NCI-H526 treated with DMSO at 0.1 percent for 48 hours (cell line): ENCODE measurements at regions not wholly inside any gene's neighbourhood (a gene's known extent, or its start where the extent isn't known, plus 50 kb on each side); places are given as distances from the start of the nearest gene placed in this dataset.
"Not testable (repeated sequence)": the region's sequence is repeated elsewhere in the genome, so short reads cannot be mapped to it uniquely, and the experiment has no call there.

ENCODE experiments used
- DNase-seq: peaks from one replicate; lab custom pipeline; 2025; lab: John Stamatoyannopoulos, UW

- DNase-seq: no peak
Observed at GRCh38 chr6:103769431-103769830, 1090.3 kb downstream of the HACE1 start.

GRCh38 chr6:103750603-103751002 is 1109.1 kb downstream of the HACE1 start:
- no peak for DNase-seq

- DNase-seq: no peak
Observed at GRCh38 chr6:103734016-103734415, 1125.7 kb downstream of the HACE1 start.

- no peak for DNase-seq
Observed at GRCh38 chr6:103729658-103730057, 1130.1 kb downstream of the HACE1 start.

- DNase-seq: no peak
Observed at GRCh38 chr6:103723438-103724322, 1136.0 kb downstream of the HACE1 start.

- DNase-seq: no peak
Observed at GRCh38 chr6:103722683-103723082, 1137.0 kb downstream of the HACE1 start.

GRCh38 chr6:103721923-103722322 is 1137.8 kb downstream of the HACE1 start:
- no peak for DNase-seq

GRCh38 chr6:103720393-103720792 is 1139.3 kb downstream of the HACE1 start:
- no peak for DNase-seq

GRCh38 chr6:103719545-103719944 is 1140.2 kb downstream of the HACE1 start:
- no peak for DNase-seq

DNA sequence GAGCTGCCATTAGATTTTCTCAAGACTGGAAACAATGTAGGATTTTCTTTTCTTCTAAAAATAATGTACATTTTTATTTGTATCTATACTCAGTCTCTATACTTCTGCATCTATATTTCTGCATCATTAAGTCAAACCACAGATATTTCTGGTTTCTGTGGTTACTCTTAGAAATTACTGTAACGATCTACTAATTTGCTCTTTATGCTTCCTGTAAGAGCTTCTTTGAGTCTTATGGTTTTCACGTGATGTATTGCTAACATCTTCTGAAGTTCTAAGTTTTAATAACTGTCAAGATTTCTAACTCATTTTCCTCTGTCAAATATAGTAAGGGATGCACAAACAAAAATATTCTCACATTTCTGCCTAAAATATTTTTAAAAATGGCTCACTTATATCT is 1144.5 kb downstream of the HACE1 start:
- no peak for DNase-seq

- DNase-seq: not testable (repeated sequence)
Observed at GRCh38 chr6:103709236-103709635, 1150.5 kb downstream of the HACE1 start.

GRCh38 chr6:103707596-103708325 is 1152.0 kb downstream of the HACE1 start:
- DNase-seq: no peak

GRCh38 chr6:103699769-103700168 is 1160.0 kb downstream of the HACE1 start:
- DNase-seq: no peak

DNA sequence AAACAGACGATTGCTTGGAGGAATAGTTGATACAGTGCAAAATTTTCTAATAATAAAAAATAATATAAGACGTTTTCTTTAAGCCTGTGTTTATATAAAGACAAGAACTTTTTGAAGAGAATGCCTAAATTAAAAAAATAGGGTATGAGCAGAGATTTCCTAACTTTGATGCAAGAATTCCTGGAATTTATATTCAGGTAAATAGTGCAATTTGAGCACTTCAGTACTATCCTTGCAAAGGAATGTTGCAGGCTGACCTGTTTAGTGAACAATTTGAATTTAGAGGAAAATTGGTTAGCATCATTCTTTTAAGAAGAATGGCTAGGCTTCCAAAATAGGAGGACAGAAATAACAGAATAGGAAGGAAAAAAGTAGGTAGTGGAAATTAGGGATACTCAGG is 1172.3 kb downstream of the HACE1 start:
- no peak for DNase-seq

GRCh38 chr6:103680116-103680515 is 1179.6 kb downstream of the HACE1 start:
- DNase-seq: no peak

DNA sequence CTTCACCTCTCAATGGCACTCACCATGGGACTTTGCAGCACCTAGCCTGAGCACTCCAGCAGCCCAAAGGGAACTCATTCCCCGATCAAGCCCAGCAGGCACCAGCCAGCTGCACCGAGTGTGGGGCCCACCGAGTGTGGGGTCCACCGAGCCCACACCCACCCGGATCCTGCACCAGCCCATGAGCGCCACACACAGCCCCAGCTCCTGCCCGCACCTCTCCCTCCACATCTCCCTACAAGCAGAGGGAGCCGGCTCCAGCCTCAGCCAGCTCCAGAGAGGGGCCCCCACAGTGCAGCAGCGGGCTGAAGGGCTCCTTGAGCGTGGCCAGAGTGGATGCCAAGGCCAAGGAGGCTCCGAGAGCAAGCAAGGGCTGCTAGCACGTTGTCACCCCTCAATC is 1182.4 kb downstream of the HACE1 start:
- DNase-seq: no peak

- no peak for DNase-seq
Observed at GRCh38 chr6:103675807-103676406, 1183.8 kb downstream of the HACE1 start.

DNA sequence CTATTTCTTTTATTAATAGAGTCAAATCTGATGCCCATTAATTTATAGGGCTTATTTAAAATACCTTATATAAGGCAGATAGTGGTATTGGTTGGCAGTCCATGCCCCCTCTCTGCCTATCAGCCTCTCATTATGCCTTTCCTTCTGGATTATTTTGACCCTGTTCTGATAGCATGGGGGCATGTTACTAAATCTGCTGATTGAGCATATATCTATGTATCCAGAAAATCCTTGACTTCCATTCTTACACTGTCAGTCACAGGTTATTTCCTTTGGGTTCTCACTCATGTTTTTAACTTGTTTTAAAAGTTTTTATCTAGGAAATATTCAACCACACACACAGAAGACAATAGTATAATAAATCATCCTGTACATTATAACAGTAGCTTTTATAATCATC is 1184.9 kb downstream of the HACE1 start:
- no peak for DNase-seq

GRCh38 chr6:103672169-103672568 is 1187.5 kb downstream of the HACE1 start:
- DNase-seq: no peak

DNA sequence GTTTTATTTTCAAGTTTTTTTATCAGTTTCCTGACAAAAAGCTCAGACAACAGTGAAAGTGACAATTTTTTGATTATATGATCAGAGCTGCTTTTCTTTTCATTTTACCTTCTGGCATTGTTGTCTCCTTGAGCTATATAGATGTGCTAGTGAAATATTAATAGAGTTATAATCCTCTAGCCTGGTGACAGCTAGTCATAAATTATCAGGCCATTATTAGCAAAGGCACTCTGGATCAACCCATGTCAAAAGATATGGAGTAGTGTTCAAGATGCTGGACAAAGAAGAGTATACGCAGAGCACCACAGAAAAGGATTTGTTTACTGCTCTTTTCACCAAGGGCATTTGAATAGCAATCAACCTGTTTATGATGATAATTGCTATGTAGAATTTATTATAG is 1230.1 kb downstream of the HACE1 start:
- DNase-seq: no peak

DNA sequence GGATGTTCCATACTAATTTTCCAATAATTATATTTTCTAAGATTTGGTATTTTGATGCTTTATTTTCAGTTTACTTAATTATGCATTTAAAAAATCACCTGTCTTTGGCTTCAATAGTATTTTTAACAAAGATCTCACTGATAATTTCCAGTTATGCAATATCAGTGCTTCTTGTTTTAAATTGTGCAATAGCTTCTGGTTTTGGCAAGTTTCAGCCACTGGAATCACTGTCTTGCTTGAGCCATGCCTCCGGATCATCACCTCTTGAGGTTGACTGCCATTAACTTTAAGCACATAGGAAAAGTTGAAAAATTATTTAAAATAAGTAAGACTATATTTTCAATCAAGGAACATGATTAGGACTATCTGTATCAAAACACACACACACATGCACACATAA is 1242.1 kb downstream of the HACE1 start:
- no peak for DNase-seq

DNA sequence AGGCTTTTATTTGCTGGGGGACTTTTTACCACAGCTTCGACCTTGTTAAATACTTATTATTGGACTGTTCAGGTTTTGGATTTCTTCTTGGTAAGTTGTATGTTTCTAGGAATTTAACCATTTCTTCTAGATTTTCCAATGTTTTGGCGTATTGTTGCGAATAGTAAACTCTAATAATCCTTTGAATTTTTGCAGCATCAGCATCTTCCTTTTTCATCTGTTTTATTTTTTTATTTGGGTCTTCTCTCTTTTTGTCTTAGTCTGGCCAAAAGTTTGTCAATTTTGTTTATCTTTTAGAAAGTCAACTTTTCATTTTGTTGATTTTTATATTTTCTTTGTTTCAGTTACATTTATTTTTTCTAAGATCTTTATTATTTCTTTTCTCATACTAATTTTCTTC is 1272.0 kb downstream of the HACE1 start:
- DNase-seq: no peak

DNA sequence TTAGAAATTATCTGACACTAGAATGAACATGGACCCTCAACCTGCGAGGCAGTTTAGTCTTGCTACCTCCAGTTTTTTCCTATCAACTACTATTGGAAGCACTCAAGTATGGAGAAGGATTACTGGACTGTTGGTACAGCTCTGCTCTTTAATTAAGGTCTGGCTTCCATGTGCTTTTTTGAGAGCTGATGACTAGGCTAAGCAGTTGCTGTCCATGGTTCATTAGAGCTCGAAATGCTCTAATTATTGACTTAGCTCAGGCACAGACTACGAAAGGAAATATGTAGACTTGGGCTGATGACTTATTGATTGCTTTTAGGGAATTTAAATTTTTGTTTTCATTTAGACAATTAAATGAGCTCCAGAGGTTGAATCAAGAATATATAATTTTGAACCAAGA is 1281.6 kb downstream of the HACE1 start:
- no peak for DNase-seq
